Vagina (tissue), 2 donors: ENCODE measurements at regions not wholly inside any gene's neighbourhood (a gene's known extent, or its start where the extent isn't known, plus 50 kb on each side); places are given as distances from the start of the nearest gene placed in this dataset.

Experiments
- POLR2A ChIP-seq, 2 donors: fragments of 450-650 bp; IDR thresholded peaks; one replicate each; pipeline ENCODE4 v1.6.1; 2017; ENCODE audit warnings: antibody characterized with exemption in 2 of 2, mild to moderate bottlenecking in 2 of 2, moderate library complexity in 2 of 2
- TF ChIP-seq, protein P1 (sequence below), 3 experiments: fragments of 450-650 bp in 2 of 3; fragments of 200-600 bp in 1 of 3; sonication (generic) in 1 of 3; IDR thresholded peaks; one replicate each; pipeline ENCODE4 v1.5.1; 2017 to 2019; ENCODE audit warnings: antibody characterized with exemption in 3 of 3, mild to moderate bottlenecking in 2 of 3, moderate library complexity in 2 of 3

DNA sequence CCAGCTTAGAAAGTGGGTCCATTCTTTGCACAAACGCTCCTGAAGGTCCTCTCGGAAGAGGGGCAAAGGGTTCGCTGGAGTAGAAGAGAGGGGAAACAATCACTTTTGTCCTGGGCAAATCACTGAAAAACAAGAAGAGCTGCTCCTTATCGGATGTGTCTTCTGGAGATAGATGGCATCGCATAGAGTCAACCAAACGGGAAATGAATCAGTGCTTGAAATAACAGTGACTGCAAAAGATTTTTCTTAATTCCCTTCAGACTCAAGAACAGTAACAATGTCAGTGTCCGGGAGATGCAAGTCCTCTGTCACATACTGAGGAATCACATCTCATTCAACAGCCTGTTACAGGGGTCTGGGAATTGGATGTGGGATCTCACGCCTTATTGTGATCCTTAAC, 78.8 kb upstream of the PCSK6 start:
- TF ChIP-seq POLR2A (IDR thresholded peaks at IDR 0.05) = no peak
- TF ChIP-seq, protein P1, sequence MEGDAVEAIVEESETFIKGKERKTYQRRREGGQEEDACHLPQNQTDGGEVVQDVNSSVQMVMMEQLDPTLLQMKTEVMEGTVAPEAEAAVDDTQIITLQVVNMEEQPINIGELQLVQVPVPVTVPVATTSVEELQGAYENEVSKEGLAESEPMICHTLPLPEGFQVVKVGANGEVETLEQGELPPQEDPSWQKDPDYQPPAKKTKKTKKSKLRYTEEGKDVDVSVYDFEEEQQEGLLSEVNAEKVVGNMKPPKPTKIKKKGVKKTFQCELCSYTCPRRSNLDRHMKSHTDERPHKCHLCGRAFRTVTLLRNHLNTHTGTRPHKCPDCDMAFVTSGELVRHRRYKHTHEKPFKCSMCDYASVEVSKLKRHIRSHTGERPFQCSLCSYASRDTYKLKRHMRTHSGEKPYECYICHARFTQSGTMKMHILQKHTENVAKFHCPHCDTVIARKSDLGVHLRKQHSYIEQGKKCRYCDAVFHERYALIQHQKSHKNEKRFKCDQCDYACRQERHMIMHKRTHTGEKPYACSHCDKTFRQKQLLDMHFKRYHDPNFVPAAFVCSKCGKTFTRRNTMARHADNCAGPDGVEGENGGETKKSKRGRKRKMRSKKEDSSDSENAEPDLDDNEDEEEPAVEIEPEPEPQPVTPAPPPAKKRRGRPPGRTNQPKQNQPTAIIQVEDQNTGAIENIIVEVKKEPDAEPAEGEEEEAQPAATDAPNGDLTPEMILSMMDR (IDR thresholded peaks at IDR 0.05) = no peak
